GM18861 (cell line): ENCODE measurements at regions not wholly inside any gene's neighbourhood (a gene's known extent, or its start where the extent isn't known, plus 50 kb on each side); places are given as distances from the start of the nearest gene placed in this dataset.

ENCODE experiments used
- ATAC-seq: cut with Tn5 transposase; IDR thresholded peaks from one replicate; pipeline ENCODE4 v1.9.1; 2021; ENCODE audit not compliant: unreplicated experiment

DNA sequence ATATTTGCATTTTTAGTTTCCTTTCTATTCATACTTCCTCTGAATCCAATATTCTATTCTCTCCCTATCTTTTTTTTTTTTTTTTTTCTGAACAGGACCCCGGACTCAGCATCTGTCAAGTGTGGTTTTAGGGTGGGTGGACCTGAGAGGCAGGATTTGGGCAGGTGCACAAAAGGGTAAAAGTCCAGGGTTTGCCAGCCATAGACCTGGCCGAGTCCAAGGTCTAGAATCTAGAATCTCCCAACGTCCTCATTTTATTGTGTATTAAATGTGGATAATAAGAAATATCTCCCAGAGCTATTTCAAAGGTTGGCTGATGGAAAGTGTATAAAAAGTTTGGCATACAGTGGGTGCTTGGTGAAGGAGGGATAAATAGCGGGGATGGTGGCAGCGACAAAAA is 273.3 kb upstream of the MAF start:
- ATAC-seq = no peak

DNA sequence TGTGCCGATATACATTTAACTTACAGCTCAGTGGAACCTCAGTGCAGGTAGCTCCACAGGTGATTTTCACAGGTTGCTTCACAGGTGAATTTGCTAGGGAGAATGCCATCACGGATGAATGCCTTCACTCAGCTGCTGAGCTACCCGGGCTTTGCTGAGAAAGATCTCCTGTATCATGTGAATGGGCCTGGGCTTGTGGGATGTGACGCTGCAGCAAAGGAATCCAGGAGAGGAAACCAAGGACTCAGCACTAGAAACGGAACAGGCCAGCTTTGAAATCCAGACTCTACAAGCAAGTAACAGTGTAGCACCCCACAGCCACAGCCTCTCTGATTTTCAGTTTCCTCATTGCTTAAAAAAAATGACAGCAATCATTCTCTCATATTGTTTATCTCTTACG is 271.4 kb upstream of the MAF start:
- ATAC-seq = no peak

GRCh38 chr16:79870016-79870886 is 269.7 kb upstream of the MAF start:
- ATAC-seq = no peak

- no peak for ATAC-seq
Measured at GRCh38 chr16:79869304-79870015, 268.9 kb upstream of the MAF start.

GRCh38 chr16:79868841-79869240 is 268.3 kb upstream of the MAF start:
- ATAC-seq = no peak

GRCh38 chr16:79867425-79867997 is 267.0 kb upstream of the MAF start:
- ATAC-seq = no peak

GRCh38 chr16:79865918-79866317 is 265.4 kb upstream of the MAF start:
- no peak for ATAC-seq

- no peak for ATAC-seq
Measured at GRCh38 chr16:79864781-79865391, 264.3 kb upstream of the MAF start.

- ATAC-seq = no peak
Measured at GRCh38 chr16:79864032-79864780, 263.7 kb upstream of the MAF start.

DNA sequence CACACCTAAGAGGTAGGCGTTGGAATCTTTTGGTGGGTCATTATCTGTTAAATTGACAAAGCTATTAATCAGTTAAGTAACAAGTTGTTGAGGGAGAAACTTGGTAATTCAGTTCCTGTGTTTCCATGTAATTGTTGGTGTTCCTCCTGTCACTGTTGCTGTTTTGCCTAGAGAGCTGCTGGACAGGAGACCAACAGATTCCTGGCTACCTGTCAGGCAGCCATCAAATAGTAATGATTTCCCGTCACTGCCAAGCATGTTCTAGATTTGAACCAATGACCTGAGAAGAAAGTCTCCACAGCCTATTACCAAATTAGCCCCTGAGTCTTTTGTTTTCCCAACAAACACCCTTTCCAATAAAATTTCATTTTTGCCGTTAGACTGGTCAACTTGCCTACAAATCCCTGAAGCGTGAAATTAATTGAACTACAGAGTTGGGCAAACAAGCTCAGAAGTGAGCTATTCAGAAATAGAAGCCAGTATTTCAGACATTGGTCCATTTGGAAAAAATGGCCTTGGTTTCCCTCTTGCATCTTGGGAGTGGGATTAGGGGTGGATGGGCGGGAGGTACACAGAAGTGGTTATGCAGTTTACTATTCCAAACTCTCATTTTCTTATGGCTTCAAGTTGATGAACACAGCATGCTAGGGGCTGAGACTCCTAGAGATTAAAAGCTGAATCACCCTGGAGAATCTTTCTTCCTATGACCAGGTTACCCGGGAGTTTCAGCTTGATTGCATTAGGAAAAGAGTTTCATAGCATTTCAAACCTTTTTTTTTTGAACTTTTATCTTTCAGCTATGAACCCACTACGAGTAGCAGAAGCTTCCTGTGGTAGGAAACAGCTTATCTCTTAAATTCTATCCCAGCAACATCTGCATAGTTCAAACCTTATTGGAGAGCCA is 262.8 kb upstream of the MAF start:
- ATAC-seq = no peak

DNA sequence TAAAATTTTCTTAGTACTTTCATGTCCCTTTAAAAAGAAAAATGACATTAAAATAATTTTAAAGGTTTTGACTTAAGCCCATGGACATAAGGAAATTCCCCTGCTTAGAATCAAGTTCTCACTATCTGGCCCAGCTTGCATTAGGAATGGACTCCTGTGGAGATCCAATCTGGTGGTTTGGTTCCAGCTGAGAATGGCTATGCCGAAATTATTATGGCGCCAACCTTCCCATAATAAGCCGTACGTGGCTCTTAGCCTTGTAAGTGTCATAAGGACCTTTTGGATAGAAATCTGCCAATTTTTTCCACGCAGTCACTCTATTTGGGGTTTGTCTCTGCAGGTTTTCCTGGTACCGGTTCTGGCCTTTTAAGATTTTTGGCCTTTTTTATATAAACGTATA is 262.1 kb upstream of the MAF start:
- ATAC-seq = no peak

- no peak for ATAC-seq
Measured at GRCh38 chr16:79856581-79856980, 256.0 kb upstream of the MAF start.

DNA sequence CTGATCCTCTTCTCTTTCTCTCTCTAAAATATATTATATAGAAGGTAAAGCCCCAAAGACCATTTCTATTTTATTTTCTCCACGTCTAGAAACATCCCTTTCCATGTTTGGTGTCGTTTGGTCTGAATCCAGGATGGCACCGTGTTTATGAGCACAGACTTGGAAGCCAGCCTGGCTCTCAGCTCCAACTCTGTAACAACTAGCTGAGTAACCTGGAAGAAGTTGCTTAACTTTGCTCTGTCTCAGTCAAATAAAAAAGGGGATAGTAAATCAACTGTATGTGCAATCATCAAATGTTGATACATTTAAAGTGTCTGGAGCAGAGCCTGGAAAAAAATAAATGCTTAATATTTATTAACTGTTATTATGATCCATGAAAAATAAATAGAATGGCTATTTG is 249.8 kb upstream of the MAF start:
- ATAC-seq = no peak

GRCh38 chr16:79849119-79849518 is 248.6 kb upstream of the MAF start:
- no peak for ATAC-seq

DNA sequence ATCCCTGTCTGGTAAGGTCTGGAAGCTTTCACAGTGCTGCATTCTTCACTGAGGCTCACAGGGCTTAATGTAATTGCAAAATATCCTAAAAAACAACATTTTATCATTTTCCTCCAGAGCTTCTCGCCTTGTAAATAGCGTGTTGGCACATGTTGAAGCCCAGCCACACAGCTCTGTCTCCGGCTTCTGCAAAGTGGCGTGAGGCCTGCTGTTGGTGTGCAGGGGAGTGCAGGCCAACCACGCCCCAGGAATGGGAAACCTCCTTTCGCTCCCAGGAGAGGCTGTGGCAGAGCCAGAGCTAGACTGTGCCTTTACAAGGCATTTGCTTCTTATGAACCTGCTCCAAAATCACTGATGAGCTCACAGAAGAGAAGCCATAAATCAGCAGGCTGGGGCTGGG is 248.2 kb upstream of the MAF start:
- no peak for ATAC-seq

DNA sequence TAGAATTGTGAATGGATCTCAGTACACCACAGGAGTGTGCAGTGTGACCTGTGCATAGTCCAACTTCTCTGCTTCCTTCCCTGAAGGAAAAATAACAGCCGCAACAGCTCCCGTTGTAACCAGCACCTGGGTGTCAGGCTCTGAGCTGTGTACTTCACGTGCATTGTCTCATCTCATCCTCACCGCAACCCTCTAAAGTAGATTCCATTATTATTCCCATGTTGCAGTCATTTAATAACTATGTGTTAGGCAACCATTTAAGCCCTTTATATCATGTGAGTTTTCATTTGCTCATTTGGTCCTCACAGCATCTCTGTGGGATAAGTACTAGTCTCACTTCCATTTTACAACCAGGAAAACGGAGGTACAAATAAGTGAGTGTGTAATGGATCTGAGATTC is 247.0 kb upstream of the MAF start:
- no peak for ATAC-seq

DNA sequence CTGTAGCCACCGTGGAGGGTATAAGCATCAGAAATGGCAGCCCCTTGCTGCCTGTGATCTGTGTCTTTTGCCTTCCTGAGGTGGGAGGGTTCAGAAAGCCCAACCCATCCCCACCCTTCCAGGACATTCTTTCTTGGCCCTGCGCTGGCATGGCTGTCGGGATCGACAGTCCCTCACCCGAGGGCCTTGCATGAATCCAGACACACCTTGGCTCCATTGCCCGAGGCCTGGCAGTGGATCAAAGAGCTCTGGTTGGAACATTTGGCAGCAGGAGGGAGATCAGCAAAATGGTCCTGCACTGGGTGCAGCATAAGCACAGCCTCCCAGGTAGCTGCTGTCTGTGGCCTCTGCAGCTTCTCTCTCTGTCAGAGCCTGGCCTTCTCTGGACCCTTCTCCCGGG is 246.6 kb upstream of the MAF start:
- no peak for ATAC-seq

DNA sequence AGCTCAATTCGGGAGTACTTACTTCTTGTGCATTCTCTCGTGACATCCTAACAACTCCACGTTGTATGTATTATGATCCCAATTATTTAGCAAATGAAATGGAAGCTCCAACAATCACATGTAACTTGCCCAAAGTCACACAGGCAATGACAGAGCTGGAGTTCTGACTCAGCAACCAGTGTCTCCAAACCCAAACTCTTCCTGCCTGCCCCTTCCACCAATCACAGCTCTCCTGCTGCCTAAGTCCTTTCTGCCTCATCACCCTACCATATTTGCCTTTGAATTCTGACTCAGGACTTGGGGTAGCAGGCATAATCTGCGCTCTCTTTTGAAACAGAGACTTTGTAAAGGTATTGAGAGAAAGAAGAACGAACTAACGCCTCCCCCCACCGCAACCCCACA is 245.2 kb upstream of the MAF start:
- ATAC-seq = no peak

GRCh38 chr16:79845033-79845733 is 244.6 kb upstream of the MAF start:
- ATAC-seq = peak; percentile 60
